NCI-H748 treated with DMSO at 0.1 percent for 48 hours (cell line): ENCODE measurements at regions not wholly inside any gene's neighbourhood (a gene's known extent, or its start where the extent isn't known, plus 50 kb on each side); places are given as distances from the start of the nearest gene placed in this dataset.

Source experiments
- DNase-seq: peaks from one replicate; lab custom pipeline; 2025; lab: John Stamatoyannopoulos, UW

DNA sequence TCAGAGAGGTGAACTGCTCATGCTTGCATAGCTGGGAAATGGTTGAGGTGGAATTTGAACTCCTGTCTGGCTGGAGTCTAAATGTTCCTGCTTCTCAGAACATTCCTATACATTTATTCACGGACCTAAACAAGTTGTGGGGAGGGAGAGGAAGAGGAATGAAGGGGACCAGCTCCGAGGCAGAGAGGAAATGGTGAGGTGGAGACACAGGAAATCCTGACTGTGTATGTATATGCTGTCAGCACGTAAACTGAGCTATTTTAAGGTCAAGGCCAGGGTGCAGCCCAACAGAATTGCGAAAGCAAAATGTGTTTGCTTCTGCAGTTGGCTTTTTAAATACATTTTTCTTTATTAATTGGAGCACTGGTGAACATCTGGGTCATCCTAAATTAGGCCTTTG, 74.1 kb upstream of the POMGNT2 start:
- DNase-seq: no peak

DNA sequence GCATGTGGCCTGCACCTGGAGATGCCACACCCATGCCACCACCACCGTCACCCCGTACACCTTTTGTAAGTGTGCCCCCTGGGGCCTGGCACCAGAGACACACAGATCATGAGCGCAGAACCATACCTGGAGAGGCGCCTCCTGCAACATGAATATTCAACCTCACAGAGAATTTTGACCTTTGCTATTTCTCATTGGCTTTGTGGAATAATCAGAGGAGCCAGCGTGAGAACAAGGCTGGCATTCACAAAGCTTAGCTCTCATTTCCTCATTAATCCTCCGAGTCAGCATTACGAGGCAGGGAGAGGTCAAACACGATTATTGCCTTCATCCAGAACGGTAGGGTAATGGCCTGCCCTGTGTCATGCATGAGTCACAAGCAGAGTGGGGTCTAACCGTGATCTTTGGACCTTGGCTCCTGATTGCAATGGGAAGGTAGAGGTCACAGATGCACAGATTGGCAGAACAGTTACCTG, 73.0 kb upstream of the POMGNT2 start:
- no peak for DNase-seq

DNA sequence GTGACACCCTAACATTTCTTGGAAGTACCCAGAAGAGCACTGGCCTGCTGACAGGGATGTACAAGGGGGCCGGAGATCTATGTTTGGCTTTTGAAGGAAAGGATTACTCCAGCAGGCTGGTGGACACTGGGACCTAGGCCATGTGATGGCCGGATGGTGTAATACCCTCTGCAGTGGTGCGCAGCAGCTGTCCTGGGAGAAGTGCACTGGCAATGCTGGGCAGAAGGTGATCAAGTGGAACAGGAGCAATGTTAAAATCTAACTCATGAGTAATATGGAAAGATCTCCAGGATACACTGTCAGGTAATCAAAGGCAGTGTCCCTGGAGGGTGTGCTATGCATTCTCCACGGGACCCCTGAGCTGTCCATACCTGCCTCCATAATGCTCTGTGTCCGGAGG, 71.2 kb upstream of the POMGNT2 start:
- DNase-seq: no peak

DNA sequence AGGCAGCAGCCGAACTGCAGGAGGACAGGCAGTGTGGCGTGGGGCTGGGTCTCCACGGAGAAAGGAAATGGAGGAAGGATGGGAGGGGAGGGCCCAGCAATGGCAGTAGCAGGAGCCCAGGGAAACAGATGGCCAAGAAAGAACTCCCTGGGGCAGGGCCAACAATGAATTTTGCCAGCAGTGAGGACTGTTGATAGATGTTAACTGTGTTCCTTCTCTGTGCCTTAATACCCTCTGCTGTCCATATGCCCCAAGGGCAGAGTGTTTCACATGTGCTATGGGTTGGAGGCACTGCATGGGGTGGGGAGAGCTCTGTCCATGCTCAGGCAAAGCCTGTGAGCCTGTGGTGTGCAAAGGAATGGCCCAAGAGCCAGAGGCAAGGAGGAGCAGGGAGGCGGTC, 70.8 kb upstream of the POMGNT2 start:
- no peak for DNase-seq

DNA sequence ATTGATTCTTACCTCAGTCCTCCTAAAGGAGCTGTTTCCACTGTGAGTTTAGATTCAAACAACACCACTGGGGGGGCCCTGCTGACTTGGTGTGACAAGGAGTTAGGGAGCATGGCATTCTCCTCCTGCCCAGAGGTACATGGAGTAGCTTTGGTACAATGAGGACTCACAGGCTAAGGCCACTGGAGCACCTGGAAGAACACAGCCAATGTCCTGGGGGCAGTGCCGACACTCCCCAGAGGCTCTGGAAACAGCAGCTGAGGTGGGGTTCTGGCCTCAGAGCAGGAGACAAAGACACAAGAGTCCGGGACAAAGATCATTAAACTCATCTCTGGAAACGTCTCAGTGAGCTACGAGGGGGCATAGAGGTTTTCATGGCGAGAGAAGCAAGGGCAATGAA, 69.7 kb upstream of the POMGNT2 start:
- DNase-seq: no peak

DNA sequence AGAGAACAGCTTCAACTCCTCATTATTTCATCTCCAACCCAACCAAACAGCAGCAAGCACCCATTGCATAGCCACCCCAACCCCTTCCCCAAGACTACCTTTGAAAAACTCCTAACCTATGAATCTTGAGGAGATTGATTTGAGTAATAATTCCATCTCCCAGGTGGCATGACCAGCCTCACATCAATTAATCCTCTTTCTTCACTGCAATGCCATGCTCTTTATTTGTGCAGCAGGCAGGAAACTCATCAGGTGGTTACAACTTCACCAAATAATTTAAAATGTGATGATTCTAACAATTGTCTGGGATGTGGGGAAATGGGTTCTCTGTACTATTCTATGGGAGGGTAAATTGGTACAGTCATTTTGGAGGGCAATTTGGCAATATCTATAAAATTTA, 68.1 kb upstream of the POMGNT2 start:
- no peak for DNase-seq

DNA sequence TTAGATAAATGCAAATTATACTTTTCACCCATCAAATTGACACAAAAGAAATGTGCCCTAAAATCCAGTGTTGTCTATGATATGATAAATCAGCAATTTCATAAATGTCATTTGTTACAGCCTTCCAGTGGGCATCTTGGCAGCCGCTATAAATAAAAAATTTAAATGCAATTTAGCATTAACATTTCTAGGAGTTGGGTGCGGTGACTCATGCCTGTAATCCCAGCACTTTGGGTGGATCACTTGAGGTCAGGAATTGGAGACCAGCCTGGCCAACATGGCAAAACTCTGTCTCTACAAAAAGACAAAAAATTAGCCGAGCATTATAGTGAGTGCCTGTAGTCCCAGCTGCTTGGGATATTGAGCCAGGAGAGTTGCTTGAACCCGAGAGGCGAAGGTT, 65.9 kb upstream of the POMGNT2 start:
- DNase-seq: no peak

DNA sequence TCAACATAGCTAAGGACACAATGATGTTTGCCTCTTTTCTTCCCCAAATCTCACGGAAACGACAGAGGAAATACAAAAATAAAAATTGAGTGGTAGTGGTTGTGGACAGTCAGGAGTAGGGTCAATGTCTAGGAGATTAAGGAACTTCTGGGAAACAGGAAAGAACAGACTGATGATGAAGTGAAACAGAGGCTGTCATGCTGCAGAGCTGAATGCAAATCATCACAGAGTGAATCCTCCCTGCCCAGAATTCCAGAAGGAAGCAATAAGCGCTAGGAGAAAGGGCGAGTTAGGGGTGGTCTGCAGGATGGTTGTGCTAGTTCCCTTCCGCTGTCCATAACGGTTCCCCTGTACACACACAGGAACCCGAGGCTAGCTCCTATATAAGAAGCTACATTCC, 64.7 kb upstream of the POMGNT2 start:
- DNase-seq: no peak

DNA sequence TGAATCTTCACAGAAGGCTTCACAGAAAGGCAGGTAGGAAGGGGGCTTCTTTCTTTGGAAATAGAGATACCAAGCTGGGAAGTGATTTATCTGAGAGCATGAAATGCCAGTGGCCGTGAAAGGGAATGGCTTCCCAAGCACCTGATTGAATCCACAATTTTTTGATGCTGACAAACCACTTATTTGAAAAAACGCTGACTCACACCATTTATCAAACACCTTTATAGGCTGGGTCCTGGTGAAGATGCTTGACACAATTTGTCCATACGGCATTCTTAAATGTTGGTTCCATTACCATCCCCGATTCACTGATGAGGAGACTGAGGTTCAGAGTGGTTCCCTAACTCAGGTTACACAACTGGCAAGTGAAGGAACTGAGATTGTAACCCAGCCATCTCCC, 64.1 kb upstream of the POMGNT2 start:
- no peak for DNase-seq

DNA sequence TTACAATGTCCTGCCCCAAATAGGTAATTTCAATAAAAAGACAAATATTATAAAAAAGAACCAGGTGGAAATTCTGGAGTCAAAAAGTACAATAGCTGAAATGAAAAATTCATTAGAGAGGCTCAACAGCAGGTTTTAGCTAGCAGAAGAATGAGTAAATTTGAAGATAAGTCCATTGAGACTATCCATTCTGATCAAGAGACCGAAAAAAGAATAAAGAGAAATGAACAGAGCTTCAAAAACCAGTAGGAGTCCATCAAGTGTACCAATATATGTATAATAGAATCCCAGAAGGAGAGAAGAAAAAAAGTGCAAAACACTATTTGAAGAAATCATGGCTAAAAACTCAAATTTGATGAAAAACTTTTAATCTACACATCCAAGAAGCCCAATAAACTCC, 60.5 kb upstream of the POMGNT2 start:
- no peak for DNase-seq

DNA sequence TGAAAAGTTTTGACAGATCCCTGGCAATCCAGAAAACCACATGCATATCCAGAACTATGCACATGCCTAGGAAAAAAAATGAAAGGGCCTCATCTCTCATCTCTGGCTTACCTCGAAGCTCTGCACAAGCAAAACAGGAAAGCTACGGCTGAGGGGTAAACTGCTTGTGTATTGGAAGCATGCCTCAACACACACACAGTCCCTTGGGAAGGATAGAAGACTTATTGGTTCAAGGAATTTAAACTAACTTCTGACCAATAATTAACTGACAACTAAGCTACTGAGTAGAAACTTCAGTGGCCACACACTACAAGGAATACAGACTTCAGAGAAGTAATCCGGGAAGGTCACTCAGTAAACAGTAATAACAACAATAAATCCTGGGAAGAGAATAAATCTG, 59.9 kb upstream of the POMGNT2 start:
- no peak for DNase-seq

DNA sequence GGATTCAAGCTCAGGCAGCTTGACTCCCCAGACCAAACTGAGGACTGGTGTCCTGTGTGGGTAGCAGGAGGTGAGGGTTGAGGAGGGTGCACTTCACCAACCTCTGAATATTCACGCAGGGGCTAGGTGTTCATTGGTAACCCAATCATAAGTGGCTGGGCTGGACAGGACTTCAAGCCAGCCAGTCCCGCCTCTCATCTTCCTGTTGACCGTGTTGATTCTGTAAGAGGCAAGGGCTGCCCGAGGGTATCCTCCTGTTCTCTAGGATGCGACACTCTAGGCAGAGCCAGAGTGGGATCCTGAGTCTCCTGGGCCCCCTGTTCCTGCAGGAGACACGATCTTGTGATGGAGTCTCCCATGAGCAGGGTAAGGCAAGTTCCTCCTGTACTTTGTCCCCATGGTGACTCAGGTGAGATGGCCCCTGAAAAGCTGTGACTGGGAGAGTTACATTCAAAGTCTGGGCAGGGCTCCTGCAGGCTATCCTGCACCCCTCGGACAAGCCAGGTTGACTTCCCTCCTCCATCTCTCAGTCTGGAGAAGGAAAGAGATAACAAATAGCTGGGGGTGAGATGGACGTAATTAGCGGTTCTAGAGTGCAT, 58.1 kb upstream of the POMGNT2 start:
- no peak for DNase-seq

DNA sequence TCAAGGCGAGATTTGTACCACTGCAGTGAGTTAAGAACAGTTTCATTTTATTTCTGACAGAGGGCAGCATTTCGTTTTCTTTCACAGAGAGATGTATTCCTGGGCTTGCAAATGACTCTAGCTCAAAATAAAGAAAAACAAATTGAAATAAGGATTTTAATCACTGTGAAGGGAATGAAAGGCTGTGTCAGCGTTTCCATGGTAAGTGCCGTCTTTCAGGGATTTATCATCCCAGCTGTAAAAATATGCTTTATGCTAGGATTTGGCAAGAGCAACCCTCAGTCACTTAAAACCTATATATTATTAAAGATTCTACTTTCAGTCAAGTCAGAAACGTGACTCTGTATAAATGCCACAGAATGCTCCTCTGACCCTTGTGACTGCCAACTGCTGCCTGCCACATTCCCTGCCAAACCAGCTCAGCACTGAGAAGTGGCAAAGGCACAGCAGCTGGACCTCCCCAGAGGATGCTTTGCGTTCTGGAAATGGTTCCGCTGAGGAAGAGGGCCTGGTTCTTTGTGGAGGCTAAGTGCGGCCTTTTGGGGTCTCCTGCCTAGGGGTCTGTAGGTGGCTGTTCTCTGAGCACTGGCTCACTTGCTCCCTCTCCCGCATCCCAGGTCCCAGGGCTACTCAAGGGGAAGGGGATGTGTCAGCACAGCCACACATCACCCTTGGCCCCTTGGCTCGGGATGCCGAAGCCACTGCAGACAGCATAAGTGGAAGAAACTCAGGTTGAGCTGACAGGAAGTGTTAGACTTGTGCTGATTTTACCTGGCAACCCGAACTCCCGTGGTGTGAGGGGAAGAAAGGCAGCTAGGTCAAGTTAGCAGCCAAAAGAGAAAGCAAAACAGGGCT, 56.6 kb upstream of the POMGNT2 start:
- no peak for DNase-seq

DNA sequence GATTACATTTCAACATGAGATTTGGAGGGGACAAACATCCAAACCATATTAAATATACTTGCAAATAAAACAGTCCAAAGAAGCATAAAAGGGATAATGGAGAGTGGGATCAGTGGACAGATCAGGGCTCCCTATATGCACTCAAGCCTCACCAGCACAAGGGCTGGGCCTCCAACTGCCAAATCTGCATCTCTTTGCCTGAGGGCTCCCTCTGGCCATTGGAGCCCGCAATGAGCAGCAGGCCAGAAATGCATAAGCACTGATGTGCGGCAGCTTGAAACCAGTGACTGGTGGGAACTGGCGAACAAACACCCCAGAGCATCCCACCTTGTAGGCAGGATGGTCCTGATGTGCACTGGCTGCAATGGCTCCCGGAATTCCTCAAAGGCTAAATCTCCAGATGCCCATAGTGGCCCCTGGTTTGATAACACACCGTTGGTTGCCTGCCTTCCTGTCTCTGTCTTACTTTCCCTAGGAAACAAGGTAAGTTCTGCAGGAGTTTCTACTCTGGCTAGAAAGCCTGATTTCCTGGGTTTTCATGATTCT, 55.9 kb upstream of the POMGNT2 start:
- no peak for DNase-seq

DNA sequence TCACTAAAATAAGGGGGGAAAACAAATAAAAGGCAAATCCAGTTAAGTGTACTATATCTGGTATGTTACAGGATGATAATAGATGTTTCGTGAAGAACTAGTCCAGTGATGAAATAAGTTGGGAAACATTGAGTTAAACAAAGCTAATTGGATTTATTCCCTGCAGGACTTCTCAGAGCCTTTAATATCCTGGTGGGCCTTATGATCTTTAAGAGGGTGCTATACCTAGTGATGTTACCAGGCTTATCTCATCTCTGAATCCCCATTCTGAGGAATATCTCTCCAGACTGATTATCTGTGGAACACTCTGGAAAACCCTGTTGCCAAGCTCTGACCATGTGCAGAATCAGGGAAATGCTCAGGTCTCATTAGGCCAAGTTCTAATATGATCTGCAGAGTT, 54.8 kb upstream of the POMGNT2 start:
- no peak for DNase-seq

DNA sequence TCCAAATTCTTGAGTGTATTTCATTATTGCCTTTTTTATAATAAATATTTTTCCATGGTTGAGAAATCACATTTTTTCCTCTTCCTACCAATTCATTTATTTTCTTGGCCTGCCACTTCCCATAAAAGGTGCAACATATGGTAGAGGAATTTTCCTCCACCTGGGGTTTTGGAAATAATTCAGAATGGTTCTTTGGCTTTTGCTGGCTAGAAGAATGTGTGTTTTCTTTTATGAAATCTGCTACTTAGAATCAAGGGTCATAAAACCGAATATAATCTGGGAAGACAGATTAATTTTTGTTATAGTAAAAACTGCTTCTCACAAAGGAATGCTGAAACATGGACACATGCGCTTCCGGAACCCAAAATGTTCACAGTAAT, 54.0 kb upstream of the POMGNT2 start:
- no peak for DNase-seq

DNA sequence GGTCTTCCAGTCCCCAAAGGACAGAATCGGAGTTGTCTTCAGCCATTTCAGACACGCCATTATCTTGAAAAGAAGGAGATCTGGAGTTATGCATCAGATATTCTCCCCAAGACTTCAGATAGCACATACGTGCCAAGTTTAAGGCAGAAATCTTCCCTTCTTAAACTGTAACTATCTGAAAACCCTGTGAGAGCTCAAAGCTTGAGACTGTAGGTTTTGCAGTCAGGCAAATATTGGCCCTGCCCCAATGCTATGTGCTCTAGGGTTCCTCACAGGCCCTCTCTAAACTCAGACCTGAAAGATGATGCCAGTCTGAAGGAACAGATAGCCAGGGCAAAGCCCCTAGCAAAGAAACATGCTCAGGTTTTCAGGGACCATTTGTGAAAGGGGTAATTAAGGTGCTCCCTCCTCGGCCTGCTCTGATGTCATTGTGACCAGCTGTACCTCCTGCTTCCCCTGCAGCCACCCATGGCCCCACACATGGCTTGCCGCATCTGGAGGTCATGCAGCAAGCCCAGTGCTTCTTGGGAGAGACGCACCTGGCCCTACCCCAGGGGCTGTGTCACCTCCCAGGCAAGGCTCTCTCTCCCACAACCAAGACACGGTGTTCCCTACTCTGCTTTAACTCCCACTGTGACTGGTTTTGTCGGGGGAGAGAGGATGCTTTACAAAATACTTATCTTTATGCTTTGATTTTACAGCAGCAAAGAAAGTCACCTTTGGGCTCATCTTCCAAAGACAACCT, 53.4 kb upstream of the POMGNT2 start:
- DNase-seq: no peak

DNA sequence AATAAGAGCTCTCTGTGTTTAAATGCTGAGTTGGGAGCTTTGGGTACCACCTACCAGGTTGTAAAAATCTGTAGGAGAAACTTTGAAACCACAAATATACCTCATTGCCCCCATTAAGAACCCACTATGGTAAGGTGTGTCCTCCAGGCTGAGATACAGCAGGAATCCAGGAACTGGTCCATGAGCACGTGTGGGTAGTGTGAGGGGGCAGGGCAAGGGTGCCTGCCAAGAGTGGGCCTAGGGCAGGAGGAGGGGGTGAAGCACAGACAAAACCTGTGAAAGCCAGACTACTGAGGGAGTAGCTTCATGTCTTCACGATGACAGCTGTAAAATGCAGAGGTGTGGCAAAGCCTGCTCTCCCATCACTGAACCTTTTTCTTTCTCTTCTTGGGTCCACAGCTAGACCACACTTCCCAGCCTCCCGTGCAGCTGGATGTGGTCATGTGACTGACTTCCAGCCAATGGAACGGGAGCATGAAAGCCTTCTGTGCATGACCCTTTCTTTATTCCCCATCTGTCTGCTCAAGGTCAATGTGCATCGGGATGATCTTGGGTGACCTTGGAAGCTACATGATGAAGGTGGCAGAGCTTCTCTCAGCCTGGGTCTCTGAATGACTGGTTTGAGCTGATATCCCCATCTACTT, 51.1 kb upstream of the POMGNT2 start:
- no peak for DNase-seq

DNA sequence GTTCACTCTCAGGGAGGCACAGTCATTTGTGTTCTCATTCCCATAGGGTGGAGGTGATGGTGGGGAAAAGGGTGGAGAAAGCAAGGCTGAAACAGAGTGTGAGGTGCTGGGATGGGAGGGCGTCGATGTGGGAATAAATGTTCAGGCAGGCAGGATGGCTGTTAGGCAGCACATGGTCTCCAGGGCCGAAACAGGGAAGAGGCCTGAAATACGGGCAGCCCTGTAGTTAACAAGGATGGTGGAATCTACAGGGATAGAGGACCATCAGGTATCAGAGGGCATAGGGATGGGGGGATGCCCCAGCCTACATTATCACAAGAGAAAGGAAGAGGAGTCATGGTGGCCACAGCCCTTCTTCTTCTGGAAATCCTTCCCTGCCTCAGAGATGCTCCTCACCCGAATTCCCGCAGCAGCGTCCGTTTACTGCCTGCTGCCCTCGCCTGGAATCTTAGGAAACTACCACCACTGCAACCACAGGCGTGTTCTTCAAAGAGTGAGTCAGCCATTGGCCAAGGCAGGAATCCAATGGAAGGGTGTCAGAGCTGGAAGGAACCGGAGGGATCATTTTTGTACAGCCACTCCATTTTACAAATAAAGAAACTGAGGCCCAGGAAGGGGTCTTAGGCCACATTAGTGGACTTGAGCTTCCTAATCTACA, 49.7 kb upstream of the POMGNT2 start:
- DNase-seq: peak; percentile 3
